ENCODE measurements at regions not wholly inside any gene's neighbourhood (a gene's known extent, or its start where the extent isn't known, plus 50 kb on each side); places are given as distances from the start of the nearest gene placed in this dataset.

- no peak overlapping the region for H3K27ac ChIP-seq (ENCODE audit: extremely low read depth, low read depth, low read length)
- ChIA-PET POLR2A (no interaction called here), CTCF (no interaction called here)
- H3K9me3 ChIP-seq (ENCODE audit: control insufficient read depth, insufficient read depth, low read depth, low read length): no peaks in the 10 kb centered on the region; the same call in 1 of the 2 replicates
- no peaks in the 10 kb centered on the region for H3K4me1 ChIP-seq (ENCODE audit: control insufficient read depth, insufficient read depth, low read length)
- H3K36me3 ChIP-seq (ENCODE audit: control insufficient read depth in 2 of 2, insufficient read depth in 1 of 2, low read length in 2 of 2): no peaks in the 10 kb centered on the region
- H3K4me3 ChIP-seq (ENCODE audit: low read depth, low read length): no peak overlapping the region
- TF ChIP-seq ZNF37A (tag by site-specific recombination; IDR thresholded peaks at IDR 0.05): no peak
- TF ChIP-seq ZFP37 (tag by site-specific recombination; IDR thresholded peaks at IDR 0.05): no peak
- no peak for TF ChIP-seq ZNF561 (tag by site-specific recombination; IDR thresholded peaks at IDR 0.05; ENCODE audit: borderline replicate concordance)
- TF ChIP-seq, protein P1, sequence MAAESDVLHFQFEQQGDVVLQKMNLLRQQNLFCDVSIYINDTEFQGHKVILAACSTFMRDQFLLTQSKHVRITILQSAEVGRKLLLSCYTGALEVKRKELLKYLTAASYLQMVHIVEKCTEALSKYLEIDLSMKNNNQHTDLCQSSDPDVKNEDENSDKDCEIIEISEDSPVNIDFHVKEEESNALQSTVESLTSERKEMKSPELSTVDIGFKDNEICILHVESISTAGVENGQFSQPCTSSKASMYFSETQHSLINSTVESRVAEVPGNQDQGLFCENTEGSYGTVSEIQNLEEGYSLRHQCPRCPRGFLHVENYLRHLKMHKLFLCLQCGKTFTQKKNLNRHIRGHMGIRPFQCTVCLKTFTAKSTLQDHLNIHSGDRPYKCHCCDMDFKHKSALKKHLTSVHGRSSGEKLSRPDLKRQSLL (tag by site-specific recombination; IDR thresholded peaks at IDR 0.05): no peak
- TF ChIP-seq ZNF416 (tag by site-specific recombination; IDR thresholded peaks at IDR 0.05): no peak
- TF ChIP-seq ZFP69B (tag by site-specific recombination; IDR thresholded peaks at IDR 0.05): no peak
- TF ChIP-seq, protein P2, sequence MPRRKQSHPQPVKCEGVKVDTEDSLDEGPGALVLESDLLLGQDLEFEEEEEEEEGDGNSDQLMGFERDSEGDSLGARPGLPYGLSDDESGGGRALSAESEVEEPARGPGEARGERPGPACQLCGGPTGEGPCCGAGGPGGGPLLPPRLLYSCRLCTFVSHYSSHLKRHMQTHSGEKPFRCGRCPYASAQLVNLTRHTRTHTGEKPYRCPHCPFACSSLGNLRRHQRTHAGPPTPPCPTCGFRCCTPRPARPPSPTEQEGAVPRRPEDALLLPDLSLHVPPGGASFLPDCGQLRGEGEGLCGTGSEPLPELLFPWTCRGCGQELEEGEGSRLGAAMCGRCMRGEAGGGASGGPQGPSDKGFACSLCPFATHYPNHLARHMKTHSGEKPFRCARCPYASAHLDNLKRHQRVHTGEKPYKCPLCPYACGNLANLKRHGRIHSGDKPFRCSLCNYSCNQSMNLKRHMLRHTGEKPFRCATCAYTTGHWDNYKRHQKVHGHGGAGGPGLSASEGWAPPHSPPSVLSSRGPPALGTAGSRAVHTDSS (tag by site-specific recombination; IDR thresholded peaks at IDR 0.05): no peak
- TF ChIP-seq, protein P3, sequence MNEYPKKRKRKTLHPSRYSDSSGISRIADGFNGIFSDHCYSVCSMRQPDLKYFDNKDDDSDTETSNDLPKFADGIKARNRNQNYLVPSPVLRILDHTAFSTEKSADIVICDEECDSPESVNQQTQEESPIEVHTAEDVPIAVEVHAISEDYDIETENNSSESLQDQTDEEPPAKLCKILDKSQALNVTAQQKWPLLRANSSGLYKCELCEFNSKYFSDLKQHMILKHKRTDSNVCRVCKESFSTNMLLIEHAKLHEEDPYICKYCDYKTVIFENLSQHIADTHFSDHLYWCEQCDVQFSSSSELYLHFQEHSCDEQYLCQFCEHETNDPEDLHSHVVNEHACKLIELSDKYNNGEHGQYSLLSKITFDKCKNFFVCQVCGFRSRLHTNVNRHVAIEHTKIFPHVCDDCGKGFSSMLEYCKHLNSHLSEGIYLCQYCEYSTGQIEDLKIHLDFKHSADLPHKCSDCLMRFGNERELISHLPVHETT (tag by site-specific recombination; IDR thresholded peaks at IDR 0.05): no peak
- no peak for TF ChIP-seq SP3 (tag by site-specific recombination; IDR thresholded peaks at IDR 0.05)
- TF ChIP-seq ZNF354C (tag by site-specific recombination; IDR thresholded peaks at IDR 0.05; ENCODE audit: borderline replicate concordance, low read depth): no peak
- TF ChIP-seq ZNF433 (tag by site-specific recombination; IDR thresholded peaks at IDR 0.05; ENCODE audit: low read depth): no peak
- no peak for TF ChIP-seq ZNF248 (tag by site-specific recombination; IDR thresholded peaks at IDR 0.05)
- no peak for TF ChIP-seq KLF7 (tag by site-specific recombination; IDR thresholded peaks at IDR 0.05; ENCODE audit: borderline replicate concordance)
- no peak for TF ChIP-seq ZNF521 (tag by site-specific recombination; IDR thresholded peaks at IDR 0.05)
- TF ChIP-seq ZNF621 (tag by site-specific recombination; IDR thresholded peaks at IDR 0.05): no peak
- no peak for TF ChIP-seq ZNF837 (tag by site-specific recombination; IDR thresholded peaks at IDR 0.05)
- no peak for TF ChIP-seq PRDM4 (tag by site-specific recombination; IDR thresholded peaks at IDR 0.05)
- TF ChIP-seq KLF1 (tag by site-specific recombination; IDR thresholded peaks at IDR 0.05): no peak
- no peak for TF ChIP-seq WT1 (tag by site-specific recombination; IDR thresholded peaks at IDR 0.05)
These were observed 97.8 kb downstream of the MRPL36 start for GRCh38 chr5:1701884-1702283.

DNA sequence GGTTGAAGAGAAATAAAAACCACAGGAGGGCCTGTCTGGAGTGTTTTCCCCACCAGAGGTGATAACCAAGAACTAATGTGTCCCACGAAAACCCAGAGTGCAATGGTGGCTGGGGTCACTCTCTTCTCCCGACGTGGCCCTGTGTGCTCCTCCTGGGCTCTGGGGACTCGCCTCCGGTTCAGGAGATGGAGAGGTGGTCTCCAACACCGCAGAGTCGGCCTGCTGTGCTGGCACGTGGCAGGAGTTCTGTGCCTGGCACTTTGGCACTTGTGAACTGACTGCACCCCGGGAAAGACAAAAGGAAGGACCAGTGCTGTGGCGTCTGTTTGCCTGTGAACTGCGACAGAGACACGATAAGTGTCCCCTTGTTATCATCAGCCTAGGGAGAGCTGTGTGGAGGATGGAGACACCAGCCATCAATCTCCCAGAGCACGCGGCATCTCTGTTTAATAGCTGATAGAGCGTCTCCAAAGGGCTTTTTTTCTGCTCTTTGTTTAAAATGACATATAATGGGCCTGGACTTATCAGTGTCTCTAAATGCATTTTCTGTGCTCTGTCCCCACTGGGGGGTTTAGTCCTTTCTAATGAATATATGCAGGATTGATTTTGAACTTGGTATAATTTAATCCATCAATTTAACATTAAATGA is 98.3 kb downstream of the MRPL36 start:
- TF ChIP-seq SP2 (tag by site-specific recombination; IDR thresholded peaks at IDR 0.05): no peak
- CTCF ChIA-PET: no interaction called here

More for the DNA sequence above, 98.3 kb downstream of the MRPL36 start:
- Histone ChIP-seq H3K9me3 (ENCODE audit: control insufficient read depth, insufficient read depth, low read depth, low read length) (no peaks in the 10 kb centered on the region; the same call in 1 of the 2 replicates), H3K4me3 (ENCODE audit: low read depth, low read length) (no peak overlapping the region), H3K27ac (ENCODE audit: extremely low read depth, low read depth, low read length) (no peak overlapping the region), H3K36me3 (ENCODE audit: control insufficient read depth in 2 of 2, insufficient read depth in 1 of 2, low read length in 2 of 2) (no peaks in the 10 kb centered on the region), H3K4me1 (ENCODE audit: control insufficient read depth, insufficient read depth, low read length) (no peaks in the 10 kb centered on the region)
- POLR2A ChIA-PET: interaction anchor here (0.7 kb wide), 1 partner anchor 500 kb away, joined by 3 read pairs; no protein-coding TSS in a partner anchor

Data from HEK293 (cell line).